DOHH2 (cell line): ENCODE measurements at regions not wholly inside any gene's neighbourhood (a gene's known extent, or its start where the extent isn't known, plus 50 kb on each side); places are given as distances from the start of the nearest gene placed in this dataset.

Experiments used
- H3F3A ChIP-seq: fragments of 200-600 bp; sonication (generic), shearing (Covaris generic); 2 replicates; pipeline ENCODE4 v1.6.0; 2016; ENCODE audit warnings: antibody characterized with exemption, mild to moderate bottlenecking; ENCODE audit not compliant: control insufficient read depth, insufficient read depth
- H3K27ac ChIP-seq: fragments of 200-600 bp; sonication (generic); 2 replicates; pipeline ENCODE4 v1.5.1; 2014; ENCODE audit warnings: low read depth, mild to moderate bottlenecking, low read length, moderate library complexity
- H3K27me3 ChIP-seq: fragments of 200-600 bp; sonication (generic); 2 replicates; pipeline ENCODE4 v1.6.1; 2014; ENCODE audit warnings: mild to moderate bottlenecking, low read length, mixed read lengths; ENCODE audit not compliant: control insufficient read depth
- H3K36me3 ChIP-seq: fragments of 200-600 bp; sonication (generic); 2 replicates; pipeline ENCODE4 v1.6.1; 2014; ENCODE audit warnings: mild to moderate bottlenecking, low read length, moderate library complexity, mixed read lengths; ENCODE audit not compliant: control insufficient read depth
- H3K4me1 ChIP-seq: fragments of 200-600 bp; sonication (generic); 2 replicates; pipeline ENCODE4 v1.6.1; 2014; ENCODE audit warnings: mild to moderate bottlenecking, low read length, mixed read lengths; ENCODE audit not compliant: control insufficient read depth
- H3K4me2 ChIP-seq: fragments of 200-600 bp; sonication (generic); 2 replicates; pipeline ENCODE4 v1.6.0; 2014; ENCODE audit warnings: mild to moderate bottlenecking, low read length, moderate library complexity
- H3K4me3 ChIP-seq: fragments of 200-600 bp; sonication (generic); 2 replicates; pipeline ENCODE4 v1.5.1; 2014; ENCODE audit warnings: mild to moderate bottlenecking, low read length, mixed read lengths
- H3K79me2 ChIP-seq: fragments of 200-600 bp; sonication (generic); 2 replicates; pipeline ENCODE4 v1.6.1; 2014; ENCODE audit warnings: mild to moderate bottlenecking, low read length, mixed read lengths; ENCODE audit not compliant: control insufficient read depth
- H3K9me2 ChIP-seq: fragments of 200-600 bp; sonication (generic); replicated peaks from 2 replicates; pipeline ENCODE4 v1.6.1; 2014; ENCODE audit warnings: mild to moderate bottlenecking, low read length, mixed read lengths; ENCODE audit not compliant: control insufficient read depth
- H3K9me3 ChIP-seq: fragments of 200-600 bp; sonication (generic); 2 replicates; pipeline ENCODE4 v1.6.1; 2014; ENCODE audit warnings: antibody characterized with exemption, low read length, mixed read lengths; ENCODE audit not compliant: control insufficient read depth, insufficient read depth
- H4K20me1 ChIP-seq: fragments of 200-600 bp; sonication (generic); 2 replicates; pipeline ENCODE4 v1.6.0; 2014; ENCODE audit warnings: low read depth, mild to moderate bottlenecking, antibody characterized with exemption, low read length, moderate library complexity; ENCODE audit not compliant: control insufficient read depth, insufficient read depth
- EZH2phosphoT487 ChIP-seq: fragments of 200-600 bp; sonication (generic); IDR thresholded peaks from 2 replicates; pipeline ENCODE4 v1.6.1; 2017; ENCODE audit warnings: borderline replicate concordance, mild to moderate bottlenecking, antibody characterized with exemption, low read length, moderate library complexity, mixed read lengths
- TF ChIP-seq, protein P1 (sequence below): fragments of 200-600 bp; sonication (generic); IDR thresholded peaks from one replicate; pipeline ENCODE4 v1.5.1; 2014; ENCODE audit warnings: antibody characterized with exemption, mild to moderate bottlenecking, low read depth, low read length; ENCODE audit not compliant: poor library complexity, severe bottlenecking

DNA sequence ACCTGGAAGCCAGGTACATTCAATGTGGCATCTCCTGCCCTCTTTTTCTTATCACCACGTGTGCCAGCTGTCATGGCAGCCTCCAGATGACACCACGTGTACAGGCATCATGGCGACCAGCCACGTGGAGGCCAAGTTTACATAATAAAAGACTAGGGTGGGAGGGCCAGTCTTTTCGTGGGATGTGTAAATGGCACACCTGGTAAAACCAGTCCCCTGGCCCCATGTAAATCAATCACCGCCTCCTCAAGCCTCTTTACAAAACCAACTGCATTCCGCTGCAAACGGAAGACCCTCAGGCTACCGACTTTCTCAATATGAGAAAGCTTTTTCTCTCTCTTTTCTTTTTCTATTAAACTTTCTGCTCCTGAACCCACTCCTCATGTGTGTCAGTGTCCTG lies 65.1 kb upstream of the PHF14 start:
- Histone ChIP-seq H3K4me3 (no peak overlapping the region), H3K4me1 (no peaks in the 10 kb centered on the region), H3K4me2 (no peak overlapping the region), H3K36me3 (no peaks in the 10 kb centered on the region), H3K9me3 (peaks cover 17% of the 10 kb centered on the region; the same call in 1 of the 2 replicates), H3K27ac (no peak overlapping the region), H4K20me1 (no peaks in the 10 kb centered on the region), H3F3A (no peaks in the 10 kb centered on the region), H3K27me3 (no peaks in the 10 kb centered on the region), H3K9me2 (no peaks in the 10 kb centered on the region), H3K79me2 (no peaks in the 10 kb centered on the region)
- TF ChIP-seq EZH2phosphoT487, result no peak

DNA sequence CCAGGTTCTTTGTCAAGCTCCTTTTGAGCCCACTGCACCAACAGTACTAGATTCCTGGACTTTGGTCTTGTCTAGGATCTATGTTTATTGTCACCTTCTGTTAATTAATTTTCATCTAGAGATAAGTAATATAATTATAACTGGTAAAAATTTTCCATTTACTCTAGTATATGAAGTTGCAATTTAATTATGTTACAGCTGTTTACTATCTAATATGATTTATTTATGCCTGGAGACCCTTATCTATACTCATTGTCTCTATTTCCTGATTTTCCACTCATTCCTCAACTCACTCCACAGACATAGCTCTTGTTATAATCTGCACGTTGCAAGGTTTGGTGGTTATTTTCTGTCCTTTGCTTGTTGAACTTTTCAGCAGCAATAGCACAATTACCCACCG lies 63.2 kb upstream of the PHF14 start:
- Histone ChIP-seq H4K20me1 (no peaks in the 10 kb centered on the region), H3K9me3 (peaks cover 17% of the 10 kb centered on the region; the same call in 1 of the 2 replicates), H3K79me2 (no peaks in the 10 kb centered on the region), H3F3A (no peaks in the 10 kb centered on the region), H3K27ac (no peak overlapping the region), H3K27me3 (no peaks in the 10 kb centered on the region), H3K4me2 (no peak overlapping the region), H3K36me3 (no peaks in the 10 kb centered on the region), H3K4me3 (no peak overlapping the region), H3K9me2 (no peaks in the 10 kb centered on the region), H3K4me1 (no peaks in the 10 kb centered on the region)
- TF ChIP-seq, protein P1, sequence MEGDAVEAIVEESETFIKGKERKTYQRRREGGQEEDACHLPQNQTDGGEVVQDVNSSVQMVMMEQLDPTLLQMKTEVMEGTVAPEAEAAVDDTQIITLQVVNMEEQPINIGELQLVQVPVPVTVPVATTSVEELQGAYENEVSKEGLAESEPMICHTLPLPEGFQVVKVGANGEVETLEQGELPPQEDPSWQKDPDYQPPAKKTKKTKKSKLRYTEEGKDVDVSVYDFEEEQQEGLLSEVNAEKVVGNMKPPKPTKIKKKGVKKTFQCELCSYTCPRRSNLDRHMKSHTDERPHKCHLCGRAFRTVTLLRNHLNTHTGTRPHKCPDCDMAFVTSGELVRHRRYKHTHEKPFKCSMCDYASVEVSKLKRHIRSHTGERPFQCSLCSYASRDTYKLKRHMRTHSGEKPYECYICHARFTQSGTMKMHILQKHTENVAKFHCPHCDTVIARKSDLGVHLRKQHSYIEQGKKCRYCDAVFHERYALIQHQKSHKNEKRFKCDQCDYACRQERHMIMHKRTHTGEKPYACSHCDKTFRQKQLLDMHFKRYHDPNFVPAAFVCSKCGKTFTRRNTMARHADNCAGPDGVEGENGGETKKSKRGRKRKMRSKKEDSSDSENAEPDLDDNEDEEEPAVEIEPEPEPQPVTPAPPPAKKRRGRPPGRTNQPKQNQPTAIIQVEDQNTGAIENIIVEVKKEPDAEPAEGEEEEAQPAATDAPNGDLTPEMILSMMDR, result no peak
- TF ChIP-seq EZH2phosphoT487, result no peak

DNA sequence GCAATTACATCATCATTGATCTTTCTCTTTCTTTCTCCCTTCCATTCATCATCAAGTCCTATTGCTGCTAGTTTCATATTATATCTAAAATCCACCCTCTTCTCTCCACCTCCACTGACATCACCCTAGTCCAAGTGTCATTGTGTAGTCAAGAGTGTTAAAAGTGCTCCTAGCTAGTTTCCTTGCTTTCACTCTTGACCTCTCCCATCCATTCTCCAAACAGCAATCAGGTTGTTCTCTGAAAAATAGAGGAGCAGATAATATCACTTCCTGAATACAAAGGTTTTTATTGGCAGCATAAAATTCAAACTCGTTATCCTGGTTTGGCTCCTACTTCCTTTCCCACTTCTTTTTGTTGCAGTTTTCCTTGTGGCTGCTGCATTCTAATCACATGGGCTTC lies 61.6 kb upstream of the PHF14 start:
- H3K9me3 ChIP-seq, result peaks cover 17% of the 10 kb centered on the region; the same call in 1 of the 2 replicates
- H3K9me2 ChIP-seq, result no peaks in the 10 kb centered on the region
- H3K4me1 ChIP-seq, result no peaks in the 10 kb centered on the region
- H3K4me3 ChIP-seq, result no peak overlapping the region
- H3F3A ChIP-seq, result no peaks in the 10 kb centered on the region
- no peak for TF ChIP-seq EZH2phosphoT487
- TF ChIP-seq, protein P1, result no peak
- H3K79me2 ChIP-seq, result no peaks in the 10 kb centered on the region
- H4K20me1 ChIP-seq, result no peaks in the 10 kb centered on the region
- no peak overlapping the region for H3K4me2 ChIP-seq
- no peak overlapping the region for H3K27ac ChIP-seq
- H3K27me3 ChIP-seq, result no peaks in the 10 kb centered on the region
- no peaks in the 10 kb centered on the region for H3K36me3 ChIP-seq

DNA sequence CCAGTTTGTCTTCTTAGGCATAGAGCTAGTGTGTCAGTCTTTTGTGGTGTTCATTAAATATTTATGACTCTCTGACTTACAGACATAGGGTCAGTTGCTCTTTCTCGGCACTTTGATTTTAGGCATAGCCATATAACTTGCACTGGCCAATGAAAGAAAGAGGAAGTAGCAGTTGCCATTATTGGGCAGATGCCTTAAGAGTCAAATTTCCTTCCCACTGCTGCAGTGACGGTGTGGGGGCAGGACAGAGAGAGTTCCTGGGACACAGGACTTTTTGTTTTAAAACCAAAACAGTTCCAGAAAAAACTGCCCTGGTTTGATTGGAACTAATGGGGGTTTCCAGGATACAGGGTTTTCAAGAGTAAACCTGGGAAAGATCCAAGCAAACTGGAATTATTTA lies 60.2 kb upstream of the PHF14 start:
- Histone ChIP-seq H3K4me1 (no peaks in the 10 kb centered on the region), H3K9me3 (peaks cover 17% of the 10 kb centered on the region; the same call in 1 of the 2 replicates), H3K4me3 (no peak overlapping the region), H3K27ac (no peak overlapping the region), H3F3A (no peaks in the 10 kb centered on the region), H3K27me3 (no peaks in the 10 kb centered on the region), H3K36me3 (no peaks in the 10 kb centered on the region), H3K79me2 (no peaks in the 10 kb centered on the region), H4K20me1 (no peaks in the 10 kb centered on the region), H3K4me2 (no peak overlapping the region), H3K9me2 (no peaks in the 10 kb centered on the region)
- TF ChIP-seq, protein P1, result no peak
- TF ChIP-seq EZH2phosphoT487, result no peak
